ENCODE measurements at regions not wholly inside any gene's neighbourhood (a gene's known extent, or its start where the extent isn't known, plus 50 kb on each side); places are given as distances from the start of the nearest gene placed in this dataset.
"Not testable (repeated sequence)": the region's sequence is repeated elsewhere in the genome, so short reads cannot be mapped to it uniquely, and the experiment has no call there.

DNA sequence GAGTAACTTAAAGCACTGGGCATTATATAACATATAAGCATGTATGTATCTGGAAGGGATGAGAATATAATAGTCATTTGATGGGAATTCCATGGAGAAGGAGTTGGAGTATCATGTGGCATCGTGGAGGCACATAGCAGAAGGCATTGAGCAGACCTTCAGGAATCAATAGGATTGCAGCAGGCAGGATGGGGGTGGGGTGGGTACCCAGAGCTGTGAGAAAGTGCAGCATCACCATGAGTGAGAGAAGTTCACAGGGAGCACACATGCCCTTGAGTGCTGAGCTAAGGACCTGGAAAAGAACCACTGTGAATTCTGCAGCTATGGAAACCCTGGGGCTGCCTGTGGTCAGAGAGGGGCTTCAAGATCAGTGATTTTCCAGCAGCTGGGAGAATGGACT lies 57.3 kb downstream of the MED10 start:
- DNase-seq (ENCODE audit: low read depth in 3 of 3) = no peak

DNA sequence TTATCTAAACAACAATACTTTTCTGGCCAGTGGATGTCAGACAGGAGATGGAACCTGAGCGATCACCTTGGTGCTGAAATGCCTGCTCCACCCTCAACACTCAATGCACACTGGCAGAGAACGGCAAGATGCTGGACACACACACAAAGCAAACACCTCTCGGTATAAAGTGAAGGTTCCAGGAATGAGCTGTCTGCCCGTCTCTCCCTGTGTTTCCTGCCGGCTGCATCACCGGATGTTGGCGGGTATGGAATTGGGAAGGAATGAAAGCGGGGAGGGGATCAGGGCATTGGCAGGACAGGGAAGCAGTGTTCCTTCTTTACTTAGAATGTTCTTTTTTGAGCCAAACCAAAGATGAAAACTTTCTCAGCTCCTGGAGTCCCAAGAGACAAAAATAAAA lies 59.2 kb downstream of the MED10 start:
- no peak for DNase-seq (ENCODE audit: low read depth in 3 of 3)

DNA sequence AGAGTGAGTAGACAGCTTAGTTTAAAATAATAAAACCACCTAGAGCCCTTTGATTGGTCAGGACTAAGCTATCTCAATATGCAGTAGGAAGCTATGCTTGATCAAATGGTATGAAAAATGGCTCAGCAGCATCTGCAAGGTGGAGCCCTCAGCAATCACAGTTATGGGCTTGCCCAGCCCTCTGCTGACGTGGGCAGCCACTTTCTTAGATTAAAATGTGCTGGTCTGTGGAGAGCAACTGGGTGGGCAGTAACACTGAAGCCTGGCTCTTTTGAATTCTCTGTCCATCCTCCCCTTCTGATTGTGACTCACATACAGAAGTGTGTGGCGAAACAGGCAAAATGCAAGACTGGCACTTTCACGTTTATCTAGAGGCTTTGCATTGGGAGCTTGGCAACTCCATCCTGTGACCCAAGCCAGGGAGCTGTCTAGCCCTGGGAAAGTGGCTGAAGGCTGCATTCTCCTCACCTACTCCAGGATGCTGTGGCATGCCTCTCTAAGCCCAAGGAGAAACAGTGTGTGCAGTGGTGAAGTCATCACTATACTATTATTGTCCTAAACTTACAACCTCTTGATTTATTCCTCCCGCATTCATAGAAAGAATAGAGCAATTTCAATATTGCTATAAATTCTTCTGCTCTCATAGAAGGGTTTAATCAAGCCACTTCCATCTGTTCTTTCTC lies 61.1 kb downstream of the MED10 start:
- DNase-seq (ENCODE audit: low read depth in 3 of 3) = no peak

DNA sequence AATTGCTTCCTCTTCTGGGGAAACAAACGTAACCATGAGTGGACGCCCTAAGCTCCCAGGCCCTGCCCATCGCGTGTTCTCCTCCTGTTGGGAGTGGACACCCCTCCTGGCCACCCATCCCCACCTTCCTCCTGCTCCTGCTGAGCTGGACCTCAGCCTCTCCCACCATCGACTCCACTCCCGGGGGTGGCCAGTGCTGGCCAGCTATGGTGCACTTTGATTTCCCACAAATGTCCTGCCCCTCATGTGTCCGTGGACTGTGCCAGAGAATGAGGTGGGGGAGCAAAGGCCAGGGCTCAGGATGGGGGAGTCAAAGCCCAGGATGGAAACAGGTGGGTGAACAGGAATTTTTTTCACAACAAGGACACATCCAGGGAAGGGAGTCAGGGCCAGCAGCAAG lies 62.8 kb downstream of the MED10 start:
- DNase-seq (ENCODE audit: low read depth in 3 of 3) = no peak

DNA sequence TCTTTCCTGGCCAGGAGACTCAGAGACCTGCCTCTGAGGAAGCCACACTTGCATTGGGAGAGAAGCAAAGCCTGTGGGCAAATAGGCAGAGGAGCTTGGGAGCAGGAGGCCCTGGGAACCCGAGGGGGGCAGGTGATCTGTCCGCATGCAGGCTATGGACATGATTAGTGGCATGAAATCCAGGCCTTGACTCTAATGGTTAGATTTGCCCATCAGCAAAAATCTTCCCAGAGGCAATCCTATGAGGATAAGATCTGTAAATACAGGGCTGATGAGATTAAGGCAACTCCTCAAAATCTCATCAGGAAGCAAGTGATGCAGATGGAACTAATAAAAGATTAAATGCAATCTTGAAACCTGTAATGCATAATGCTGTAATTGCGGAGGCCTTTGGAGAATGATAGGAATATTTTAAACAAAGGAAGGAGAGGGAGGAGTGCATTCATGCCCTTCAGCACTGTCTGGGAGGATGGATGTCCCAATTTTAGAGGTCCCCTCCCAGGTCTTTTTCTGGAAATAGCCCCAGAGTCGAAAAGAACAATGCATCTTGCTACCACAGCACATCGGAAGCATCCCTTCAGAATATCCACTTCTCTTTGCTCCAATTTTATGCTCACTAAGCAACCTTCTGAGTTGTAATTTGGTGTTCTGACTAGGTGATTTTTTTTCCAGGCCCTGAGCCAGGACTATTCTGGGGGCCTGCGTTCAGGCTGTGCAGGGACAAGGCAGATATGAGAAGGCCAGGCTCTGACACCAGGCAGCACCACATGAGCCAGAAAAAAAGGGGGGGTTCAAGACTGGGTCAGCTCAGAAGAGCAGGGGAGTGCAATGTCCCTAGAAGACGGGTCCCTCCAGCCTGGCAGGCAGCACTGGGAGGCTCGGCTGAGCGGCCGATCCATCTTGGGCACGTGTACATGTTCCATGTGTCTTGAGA lies 66.5 kb downstream of the MED10 start:
- DNase-seq (ENCODE audit: low read depth in 3 of 3) = no peak

DNA sequence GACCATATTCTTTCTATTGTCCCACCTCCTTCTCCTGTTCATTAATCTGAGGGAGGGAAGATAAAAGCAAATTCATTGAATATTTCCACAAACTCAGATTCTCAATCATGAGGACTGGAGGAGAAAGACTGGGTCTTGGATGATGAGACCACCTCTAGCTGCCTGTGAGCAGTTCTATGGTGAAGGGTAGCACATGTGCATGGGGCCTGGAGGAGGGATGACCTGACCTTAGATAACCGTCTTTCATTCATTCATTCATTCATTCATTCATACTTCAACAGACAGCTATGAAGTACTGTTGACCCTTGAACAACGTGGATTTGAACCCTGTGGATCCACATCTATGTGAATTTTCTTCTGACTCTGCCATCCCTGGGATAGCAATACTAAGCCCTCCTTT lies 68.4 kb downstream of the MED10 start:
- no peak for DNase-seq (ENCODE audit: low read depth in 3 of 3)

DNA sequence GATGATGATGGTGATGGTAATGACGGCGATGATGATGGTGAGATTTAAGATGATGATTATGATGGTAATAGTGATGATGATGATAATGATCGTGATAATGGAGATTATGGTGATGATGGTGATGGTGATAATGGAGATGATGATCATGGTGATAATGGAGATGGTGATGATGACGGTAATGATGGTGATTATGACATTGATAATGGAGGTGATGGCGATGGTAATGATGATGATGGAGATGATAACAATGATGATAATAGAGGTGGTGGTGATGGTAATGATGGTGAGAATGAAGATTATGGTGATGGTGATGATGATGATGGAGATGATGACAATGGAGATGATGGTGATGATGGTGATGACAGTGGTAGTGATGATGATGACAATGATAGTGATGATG lies 69.7 kb downstream of the MED10 start:
- no peak for DNase-seq (ENCODE audit: low read depth in 3 of 3)

DNA sequence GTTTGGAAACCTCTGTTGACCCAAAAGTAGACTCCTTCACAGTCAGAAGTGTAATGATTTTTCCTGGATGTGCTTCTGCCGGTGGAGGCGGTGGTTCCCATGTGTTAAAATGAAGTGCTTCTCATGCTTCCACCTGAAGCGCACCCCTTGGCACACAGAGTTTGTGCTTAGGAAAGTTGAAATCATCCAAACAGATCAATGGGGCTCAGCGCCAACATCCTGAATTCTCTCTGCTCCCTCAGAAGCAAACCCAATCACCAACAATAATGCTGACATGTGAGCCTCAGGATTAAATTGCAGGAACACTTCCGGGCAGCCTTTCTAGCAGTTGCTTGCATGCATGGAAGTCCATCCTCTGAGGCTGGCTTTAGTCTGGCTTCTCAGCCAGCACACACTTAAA lies 71.0 kb downstream of the MED10 start:
- no peak for DNase-seq (ENCODE audit: low read depth in 3 of 3)

DNA sequence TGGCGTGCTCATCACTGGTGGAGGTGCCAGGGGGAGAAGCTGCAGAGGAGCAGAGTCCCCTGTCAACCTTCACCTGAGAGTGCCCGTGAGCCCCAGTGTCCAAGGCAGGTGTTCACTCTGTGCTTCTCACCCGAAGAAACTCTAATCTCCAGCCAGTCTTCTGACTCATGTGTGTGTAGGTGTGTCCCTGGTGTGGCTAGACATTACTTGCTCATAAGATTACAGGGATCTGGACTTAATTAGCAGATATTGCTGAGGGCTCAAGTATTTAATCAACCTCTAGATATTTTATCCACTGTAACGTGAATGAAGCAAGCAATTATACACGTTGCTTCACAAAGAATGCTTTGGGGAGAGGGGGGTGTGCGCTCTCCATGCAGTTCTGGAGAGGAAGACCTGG lies 72.5 kb downstream of the MED10 start:
- DNase-seq (ENCODE audit: low read depth in 3 of 3) = no peak

DNA sequence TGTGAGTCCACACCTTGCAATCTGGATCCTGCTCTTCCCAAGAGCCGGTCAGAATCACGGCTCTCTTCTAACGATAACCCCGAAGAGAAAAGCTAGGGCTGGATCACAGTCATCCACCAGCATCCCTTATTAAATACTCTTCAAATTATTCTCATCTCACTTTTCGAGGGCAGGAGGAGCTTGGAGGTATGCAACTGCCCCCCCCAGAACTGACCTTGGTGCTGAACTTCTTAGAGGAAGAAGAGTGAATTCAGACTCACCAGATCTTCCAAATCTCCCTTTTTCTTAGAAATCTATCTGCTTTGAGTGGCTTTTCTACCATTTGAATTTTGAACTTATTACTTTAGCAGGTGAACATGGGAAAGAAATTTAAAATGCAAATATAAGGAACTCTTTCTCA lies 75.7 kb downstream of the MED10 start:
- no peak for DNase-seq (ENCODE audit: low read depth in 3 of 3)

DNA sequence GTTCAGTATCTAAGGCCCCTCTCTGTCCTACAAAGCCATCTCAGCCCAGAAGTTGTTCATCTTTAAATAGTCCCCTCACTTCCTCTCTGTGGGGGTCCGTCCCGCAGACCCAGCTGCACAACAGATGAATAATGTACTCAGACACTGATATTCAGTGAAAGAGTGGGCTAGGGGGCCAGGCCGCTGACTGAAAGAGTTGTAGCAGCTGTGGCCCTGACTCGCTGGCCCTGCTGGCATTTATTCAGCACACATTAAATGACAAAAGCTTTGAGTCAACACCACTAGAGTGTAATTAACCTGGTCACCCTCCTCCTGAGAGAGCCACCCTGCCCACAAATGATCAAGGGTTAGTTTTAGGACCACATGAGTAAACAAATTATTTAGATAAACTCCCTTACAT lies 76.3 kb downstream of the MED10 start:
- no peak for DNase-seq (ENCODE audit: low read depth in 3 of 3)

DNA sequence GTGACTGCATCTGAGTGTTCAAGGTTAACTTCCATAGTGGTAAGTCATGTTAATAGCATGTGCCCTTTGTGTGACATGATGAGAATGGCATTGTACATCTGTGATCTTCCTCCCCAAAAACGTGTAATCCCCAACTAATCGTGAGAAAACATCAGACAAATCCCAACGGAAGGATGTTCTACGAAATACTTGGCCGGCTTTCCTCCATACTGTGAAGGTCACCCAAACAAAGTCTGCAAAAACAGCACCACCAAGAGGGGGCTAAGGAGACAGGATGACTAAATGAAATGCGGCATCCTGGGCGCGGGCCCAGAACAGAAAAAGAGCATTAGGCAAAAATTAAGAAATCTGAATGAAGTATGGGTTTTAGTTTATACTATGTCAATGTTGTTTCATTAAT lies 81.8 kb downstream of the MED10 start:
- no peak for DNase-seq (ENCODE audit: low read depth in 3 of 3)

DNA sequence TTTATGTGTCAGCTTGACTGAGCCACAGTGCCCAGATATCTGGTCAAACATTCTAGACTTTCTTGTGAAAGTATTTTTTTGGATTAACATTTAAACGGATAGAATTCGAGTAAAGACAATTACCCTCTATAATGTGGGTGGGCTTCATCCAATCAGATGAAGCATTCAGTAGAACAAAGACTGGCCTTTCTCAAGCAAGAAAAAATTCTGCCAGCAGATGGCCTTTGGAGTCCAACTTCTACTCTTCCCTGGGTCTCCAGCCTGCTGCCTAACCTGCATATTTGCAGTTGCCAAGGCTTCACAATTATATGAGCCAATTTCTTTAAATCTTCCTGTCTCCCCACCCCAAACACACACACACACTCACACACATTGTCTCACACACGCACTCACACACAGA lies 86.4 kb downstream of the MED10 start:
- DNase-seq (ENCODE audit: low read depth in 3 of 3) = no peak

DNA sequence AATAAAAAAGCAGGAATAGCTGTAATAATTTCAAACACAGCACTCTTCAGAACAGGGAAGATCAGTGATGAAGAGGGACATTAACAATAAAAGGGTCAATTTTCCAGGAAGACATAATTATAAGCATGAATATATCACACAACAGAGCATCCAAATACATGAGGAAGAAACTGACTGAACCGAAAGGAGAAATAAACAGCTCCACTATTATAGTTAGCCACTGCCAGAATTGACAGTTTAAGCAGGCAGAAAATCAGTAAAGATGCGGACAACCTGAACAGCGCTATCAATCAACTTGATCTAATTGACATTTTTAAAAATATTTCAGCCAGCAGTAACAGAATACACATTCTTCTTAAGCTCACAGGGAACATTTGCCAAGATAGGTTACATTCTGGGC lies 89.1 kb downstream of the MED10 start:
- no peak for DNase-seq (ENCODE audit: low read depth in 3 of 3)

DNA sequence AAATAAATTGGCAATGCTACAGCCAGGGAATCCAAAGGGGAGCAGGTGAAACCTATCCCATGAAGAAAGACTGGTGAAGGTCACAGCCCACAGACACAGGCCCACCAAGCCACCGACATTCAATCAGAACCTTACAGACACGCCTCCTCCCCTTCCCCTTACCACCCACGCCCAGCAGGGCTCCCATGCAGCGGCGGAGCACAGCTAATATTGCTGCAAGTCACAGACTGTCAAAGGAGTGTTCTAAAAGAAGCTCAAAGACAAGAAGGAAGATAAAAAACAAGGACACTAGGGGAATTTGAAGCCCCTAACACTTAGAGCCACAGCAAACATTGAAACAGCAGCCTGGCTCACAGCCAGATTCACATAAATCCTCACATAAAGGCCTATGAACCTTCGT lies 91.2 kb downstream of the MED10 start:
- no peak for DNase-seq (ENCODE audit: low read depth in 3 of 3)

DNA sequence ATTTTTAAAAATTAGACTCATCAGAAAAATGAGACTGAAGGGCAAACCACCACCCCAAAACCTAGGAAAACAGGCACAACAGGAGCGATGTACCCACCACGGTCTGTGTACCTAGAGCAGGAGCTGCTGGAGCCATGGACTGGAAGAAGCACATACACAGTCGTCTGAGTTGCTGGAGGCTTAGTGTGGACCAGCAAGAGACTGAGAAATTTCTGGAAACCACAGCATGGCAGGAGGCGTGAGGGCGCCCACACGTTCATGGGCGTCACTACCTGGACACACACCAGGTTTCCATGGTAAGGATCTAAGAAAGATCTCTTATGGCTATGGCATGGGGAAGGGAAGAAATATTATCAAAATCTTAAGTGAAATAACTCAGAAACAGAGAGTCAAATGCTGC lies 91.9 kb downstream of the MED10 start:
- DNase-seq (ENCODE audit: low read depth in 3 of 3) = no peak

DNA sequence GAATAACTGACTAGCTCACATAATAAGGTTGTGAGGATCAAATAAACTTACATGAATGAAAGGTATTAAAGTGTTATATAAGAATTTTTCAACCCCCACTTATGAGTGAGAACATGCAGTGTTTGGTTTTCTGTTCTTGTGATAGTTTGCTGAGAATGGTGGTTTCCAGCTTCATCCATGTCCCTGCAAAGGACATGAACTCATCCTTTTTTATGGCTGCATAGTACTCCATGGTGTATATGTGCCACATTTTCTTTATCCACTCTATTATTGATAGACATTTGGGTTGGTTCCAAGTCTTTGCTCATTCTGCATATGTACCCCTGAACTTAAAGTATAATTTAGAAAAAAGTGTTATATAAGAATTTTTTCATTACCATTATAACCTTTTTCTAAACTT lies 93.9 kb downstream of the MED10 start:
- DNase-seq (ENCODE audit: low read depth in 3 of 3) = not testable (repeated sequence)

DNA sequence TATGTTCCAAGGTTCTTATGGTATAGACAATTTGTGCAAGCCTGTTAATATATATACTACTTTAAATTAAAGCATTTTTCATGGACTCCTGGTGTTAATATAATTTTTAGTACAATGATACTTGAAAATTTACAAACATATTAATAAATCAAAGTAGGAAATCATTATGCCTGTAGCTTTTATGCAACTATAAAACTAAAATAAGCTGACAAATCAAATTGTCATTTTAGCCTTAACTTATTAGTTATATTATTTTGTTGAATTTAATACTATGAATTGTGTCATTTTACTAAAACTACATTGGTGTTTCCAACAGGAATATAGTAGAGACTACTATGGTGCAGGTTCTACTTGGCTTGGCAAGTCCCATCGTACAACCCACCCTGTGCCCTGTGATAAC lies 96.0 kb downstream of the MED10 start:
- DNase-seq (ENCODE audit: low read depth in 3 of 3) = no peak

DNA sequence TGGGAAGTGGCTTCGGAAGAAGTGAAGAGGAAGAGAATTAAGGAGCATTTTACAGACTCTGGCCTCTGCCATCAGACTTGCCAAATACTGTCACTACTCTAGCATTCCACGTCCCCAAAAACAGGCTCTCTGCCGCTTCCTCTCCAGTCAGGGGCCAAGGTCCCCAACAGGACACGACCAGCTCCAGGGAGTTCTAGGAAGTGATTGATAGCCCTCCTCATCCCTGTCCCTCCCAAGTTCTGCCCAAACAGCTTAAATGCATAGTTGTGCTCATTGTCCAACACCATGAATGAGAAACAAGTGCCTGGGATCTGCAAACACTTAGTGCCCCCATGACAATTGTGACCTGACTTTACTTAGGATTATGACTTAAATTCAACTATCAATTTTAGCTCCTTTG lies 96.5 kb downstream of the MED10 start:
- DNase-seq (ENCODE audit: low read depth in 3 of 3) = no peak

DNA sequence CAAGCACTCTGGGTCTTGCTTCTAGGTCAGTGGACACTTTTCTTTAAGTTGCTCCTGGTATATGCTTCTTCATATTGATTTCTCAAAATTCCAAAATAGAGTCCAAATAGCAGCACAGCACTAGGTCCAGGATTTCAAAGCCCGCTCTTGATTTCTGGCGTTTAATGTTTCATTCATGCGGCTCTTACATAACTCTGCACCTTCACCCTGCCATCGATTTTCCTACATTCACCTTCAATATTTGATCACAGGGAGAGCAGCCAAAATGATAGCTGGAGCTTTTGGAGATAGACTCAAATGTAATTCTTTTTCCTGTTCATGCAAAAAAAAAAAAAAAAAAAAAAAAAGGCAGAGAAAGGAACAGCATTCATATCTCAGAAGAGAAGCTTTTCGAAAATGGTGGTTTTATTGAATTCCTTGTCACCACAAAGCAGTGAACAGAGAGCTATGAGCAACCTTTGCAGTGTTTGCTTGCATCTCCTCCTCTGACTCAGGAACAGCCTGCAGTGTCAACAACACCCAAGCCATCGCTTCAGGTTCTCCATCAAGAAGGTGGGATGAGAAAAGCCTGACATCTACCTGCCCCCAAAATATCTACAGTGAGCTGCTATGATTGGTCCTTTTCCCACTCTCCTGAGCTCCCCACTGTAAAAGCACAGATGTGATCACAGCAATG lies 97.8 kb downstream of the MED10 start:
- DNase-seq (ENCODE audit: low read depth in 3 of 3) = no peak

DNA sequence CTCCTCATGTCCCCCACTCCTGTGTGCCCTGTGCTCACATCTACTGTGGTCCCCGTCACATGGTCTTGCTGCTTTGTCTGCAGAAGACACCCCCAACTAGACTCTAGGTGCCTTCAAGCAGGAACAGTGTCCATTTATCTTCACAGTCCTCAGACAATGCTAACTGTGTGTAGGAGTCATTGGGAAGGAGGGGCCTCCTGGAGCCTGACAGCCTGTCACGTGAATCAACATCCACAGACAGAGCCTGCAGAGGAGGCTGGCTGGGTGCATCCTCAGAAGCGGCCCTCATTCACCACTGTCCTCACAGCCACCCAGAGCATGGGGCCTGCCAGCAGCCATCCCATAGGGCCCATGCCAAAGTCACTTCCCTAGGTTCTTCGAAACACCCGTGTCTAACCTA lies 98.7 kb downstream of the MED10 start:
- no peak for DNase-seq (ENCODE audit: low read depth in 3 of 3)

DNA sequence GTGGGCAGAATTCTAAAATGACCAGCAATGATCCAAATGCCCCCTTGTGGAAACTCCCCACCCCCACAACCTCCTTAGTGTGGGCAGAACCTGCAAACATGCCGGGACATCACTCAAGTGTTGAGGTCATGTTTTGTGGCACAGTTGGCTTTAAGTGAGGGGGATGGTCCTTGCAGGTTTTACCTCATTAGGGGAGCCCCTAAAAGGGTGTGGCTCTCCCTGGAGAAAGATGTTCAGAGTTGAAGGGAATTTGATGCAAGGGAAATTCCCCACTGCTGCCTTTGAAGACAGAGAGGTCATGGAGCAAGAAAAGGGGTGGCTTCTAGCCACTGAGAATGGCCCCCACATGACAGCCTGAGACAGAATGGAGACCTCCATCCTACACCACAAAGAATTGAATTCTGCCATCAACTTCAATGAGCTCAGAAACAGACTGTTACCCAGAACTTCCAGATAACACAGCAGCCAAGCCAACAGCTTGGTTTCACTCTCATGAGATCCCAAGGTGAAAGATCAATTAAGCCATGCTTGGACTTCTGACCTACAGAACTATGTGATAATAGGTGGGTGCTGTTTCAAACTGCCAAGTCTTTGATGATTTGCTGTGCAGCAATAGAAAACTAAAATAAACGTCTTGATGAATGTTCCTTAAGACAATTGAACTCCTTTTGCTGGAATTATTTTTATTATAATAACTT lies 103.4 kb downstream of the MED10 start:
- DNase-seq (ENCODE audit: low read depth in 3 of 3) = no peak

Data from stimulated activated CD4-positive, alpha-beta T cell treated with anti-CD3 and anti-CD28 coated beads, TNF-alpha, amount 100 ng/mL, for 4 hours (primary cell).